CD8-positive, alpha-beta memory T cell (primary cell): ENCODE measurements at regions not wholly inside any gene's neighbourhood (a gene's known extent, or its start where the extent isn't known, plus 50 kb on each side); places are given as distances from the start of the nearest gene placed in this dataset.

Experiments used
- CTCF ChIA-PET: fragments of 350-600 bp; sonication (Branson Sonifier 250); formaldehyde crosslinking; loops from one replicate; lab custom pipeline; 2021; ENCODE audit warnings: antibody characterized with exemption; lab: Charles Lee
- POLR2A ChIA-PET: fragments of 350-600 bp; sonication (Branson Sonifier 250); formaldehyde crosslinking; loops from one replicate; lab custom pipeline; 2021; ENCODE audit warnings: antibody characterized with exemption; lab: Charles Lee
- DNase-seq, 5 donors: peaks; one replicate each; pipeline versions ENCODE4 v3.0.0 to v3.0.0-alpha.2; 2020 to 2022; ENCODE audit warnings: mixed read lengths in 1 of 5
- H3K27ac ChIP-seq: one replicate; pipeline ENCODE4 v1.7.0; 2013; ENCODE audit warnings: low read depth, mild to moderate bottlenecking, low read length, moderate library complexity
- H3K27me3 ChIP-seq: 2 replicates; pipeline ENCODE4 v1.7.0; 2013; ENCODE audit warnings: low read length, mild to moderate bottlenecking; ENCODE audit not compliant: insufficient read depth, poor library complexity, severe bottlenecking
- H3K36me3 ChIP-seq: 2 replicates; pipeline ENCODE4 v1.7.0; 2013; ENCODE audit warnings: mild to moderate bottlenecking, low read length, moderate library complexity; ENCODE audit not compliant: insufficient read depth
- H3K4me1 ChIP-seq: 2 replicates; pipeline ENCODE4 v1.7.0; 2013; ENCODE audit warnings: mild to moderate bottlenecking, low read length, moderate library complexity; ENCODE audit not compliant: insufficient read depth
- H3K4me3 ChIP-seq: 2 replicates; pipeline ENCODE4 v1.7.0; 2013; ENCODE audit warnings: mild to moderate bottlenecking, low read length
- H3K9me3 ChIP-seq: 2 replicates; pipeline ENCODE4 v1.7.0; 2013; ENCODE audit warnings: mild to moderate bottlenecking, low read length
- H3K27ac Mint-ChIP-seq, 8 donors: one replicate each; pipeline ENCODE4 v1.8.0; 2020 to 2021; ENCODE audit warnings: mixed read lengths in 8 of 8, mild to moderate bottlenecking in 6 of 8, inconsistent platforms in 3 of 8, moderate library complexity in 3 of 8
- H3K27me3 Mint-ChIP-seq, 2 donors: one replicate each; pipeline ENCODE4 v1.8.0; 2020 to 2021; ENCODE audit warnings: mixed read lengths in 2 of 2, mild to moderate bottlenecking in 1 of 2, moderate library complexity in 1 of 2
- H3K36me3 Mint-ChIP-seq, 3 donors: one replicate each; pipeline ENCODE4 v1.8.0; 2020 to 2021; ENCODE audit warnings: mixed read lengths in 3 of 3, inconsistent platforms in 1 of 3, mild to moderate bottlenecking in 1 of 3
- H3K4me1 Mint-ChIP-seq, 3 donors: one replicate each; pipeline ENCODE4 v1.8.0; 2020 to 2021; ENCODE audit warnings: mixed read lengths in 3 of 3, inconsistent platforms in 1 of 3, mild to moderate bottlenecking in 1 of 3
- H3K4me3 Mint-ChIP-seq, 7 donors: one replicate each; pipeline ENCODE4 v1.8.0; 2020 to 2021; ENCODE audit warnings: mixed read lengths in 7 of 7, mild to moderate bottlenecking in 6 of 7, moderate library complexity in 4 of 7, inconsistent platforms in 2 of 7
- H3K9me3 Mint-ChIP-seq, 5 donors: one replicate each; pipeline ENCODE4 v1.8.0; 2020 to 2022; ENCODE audit warnings: mixed read lengths in 5 of 5, mild to moderate bottlenecking in 3 of 5, moderate library complexity in 2 of 5, inconsistent platforms in 1 of 5

DNA sequence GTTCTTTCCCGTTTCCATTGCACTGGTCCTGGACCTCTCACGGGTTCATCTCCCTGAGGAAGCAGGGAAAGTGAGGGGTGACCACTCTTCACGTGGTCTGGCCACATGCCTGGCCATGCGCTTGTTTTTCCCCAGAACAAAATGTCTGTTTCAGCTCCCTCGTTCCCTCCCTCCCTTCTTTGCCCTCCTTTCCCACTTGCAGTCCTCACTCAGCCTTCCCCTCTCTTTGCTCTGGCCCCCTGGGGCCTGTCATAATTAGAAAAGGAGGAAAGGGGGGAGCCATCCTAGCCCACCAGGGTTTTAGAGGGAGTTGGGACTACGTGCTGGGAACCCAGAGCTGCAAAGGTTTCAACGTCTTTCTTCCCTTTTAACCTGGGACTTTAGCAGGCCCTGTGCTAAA, 52.8 kb upstream of the CADM1 start:
- Histone ChIP-seq H3K4me3 (no peak overlapping the region), H3K9me3 (no peaks in the 10 kb centered on the region), H3K36me3 (no peaks in the 10 kb centered on the region), H3K27me3 (no peaks in the 10 kb centered on the region), H3K27ac (no peak overlapping the region), H3K4me1 (no peaks in the 10 kb centered on the region)
- H3K27me3 Mint-ChIP-seq, result no peaks in the 10 kb centered on the region
- ChIA-PET POLR2A (no interaction called here), CTCF (no interaction called here)
- H3K4me3 Mint-ChIP-seq, result no peak overlapping the region
- H3K9me3 Mint-ChIP-seq, result peaks cover 0 to 2% (median 0%) of the 10 kb centered on the region in 5 donors
- H3K36me3 Mint-ChIP-seq, result no peaks in the 10 kb centered on the region
- no peak for DNase-seq
- no peaks in the 10 kb centered on the region for H3K4me1 Mint-ChIP-seq
- H3K27ac Mint-ChIP-seq, result no peak overlapping the region

GRCh38 chr11:115555336-115556090, 51.3 kb upstream of the CADM1 start:
- no peak overlapping the region for H3K4me3 ChIP-seq
- DNase-seq, result no peak
- ChIA-PET CTCF (no interaction called here), POLR2A (no interaction called here)
- no peak overlapping the region for H3K27ac ChIP-seq
- Mint-ChIP-seq H3K36me3 (no peaks in the 10 kb centered on the region), H3K4me3 (no peak overlapping the region), H3K4me1 (no peaks in the 10 kb centered on the region), H3K9me3 (no peaks in the 10 kb centered on the region), H3K27me3 (no peaks in the 10 kb centered on the region), H3K27ac (no peak overlapping the region)
- H3K36me3 ChIP-seq, result no peaks in the 10 kb centered on the region
- no peaks in the 10 kb centered on the region for H3K4me1 ChIP-seq
- no peaks in the 10 kb centered on the region for H3K27me3 ChIP-seq
- no peaks in the 10 kb centered on the region for H3K9me3 ChIP-seq
